HG03135 (cell line): ENCODE measurements at regions not wholly inside any gene's neighbourhood (a gene's known extent, or its start where the extent isn't known, plus 50 kb on each side); places are given as distances from the start of the nearest gene placed in this dataset.

ENCODE experiments used
- ATAC-seq: cut with Tn5 transposase; IDR thresholded peaks from one replicate; pipeline ENCODE4 v1.9.1; 2021; ENCODE audit warnings: mild to moderate bottlenecking, moderate library complexity; ENCODE audit not compliant: unreplicated experiment

DNA sequence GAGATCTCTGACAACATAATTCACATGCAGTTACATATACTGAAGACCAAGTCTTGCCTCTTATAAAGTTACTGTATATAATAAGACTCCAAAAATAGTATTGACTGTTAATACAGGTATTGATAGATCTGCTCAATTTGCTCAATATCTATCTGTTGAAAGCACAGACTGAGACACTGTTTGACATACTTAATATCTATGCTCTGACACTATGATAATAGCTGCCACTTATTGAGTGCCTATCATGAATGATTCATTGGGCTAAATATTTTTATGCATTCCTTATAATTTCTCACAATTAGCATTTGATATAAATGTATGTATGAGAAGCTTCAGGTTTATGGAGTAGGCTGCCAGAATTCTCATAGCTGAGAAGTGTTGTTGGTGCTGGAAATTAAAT, 1600.9 kb upstream of the IGFBP7 start:
- no peak for ATAC-seq

- ATAC-seq = no peak
Measured at GRCh38 chr4:58688568-58688967, 1578.4 kb upstream of the IGFBP7 start.

- ATAC-seq = no peak
Measured at GRCh38 chr4:58679886-58680285, 1569.7 kb upstream of the IGFBP7 start.

- no peak for ATAC-seq
Measured at GRCh38 chr4:58679051-58679450, 1568.9 kb upstream of the IGFBP7 start.

GRCh38 chr4:58669783-58670182, 1559.6 kb upstream of the IGFBP7 start:
- no peak for ATAC-seq

GRCh38 chr4:58665649-58666048, 1555.5 kb upstream of the IGFBP7 start:
- ATAC-seq = no peak

DNA sequence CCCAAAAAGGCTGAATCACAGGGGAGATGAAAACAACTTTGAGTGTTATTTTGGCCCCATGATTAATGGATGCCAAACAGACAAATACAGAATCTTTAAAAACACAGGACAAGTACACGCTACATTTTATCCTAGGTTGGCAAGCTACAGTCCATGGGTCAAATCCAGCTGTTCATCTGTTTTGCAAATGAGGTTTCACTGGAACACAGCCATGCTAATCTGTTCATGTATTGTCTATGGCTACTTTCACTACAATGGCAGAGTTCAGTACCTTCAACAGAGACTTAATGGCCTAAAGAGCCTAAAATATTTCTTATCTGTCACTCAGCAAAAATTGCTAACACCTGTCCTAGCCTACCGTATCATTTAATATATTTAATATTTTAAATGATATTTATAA, 1548.5 kb upstream of the IGFBP7 start:
- ATAC-seq = no peak

GRCh38 chr4:58653251-58653650, 1543.1 kb upstream of the IGFBP7 start:
- no peak for ATAC-seq

- ATAC-seq = no peak
Measured at GRCh38 chr4:58649226-58649625, 1539.0 kb upstream of the IGFBP7 start.

DNA sequence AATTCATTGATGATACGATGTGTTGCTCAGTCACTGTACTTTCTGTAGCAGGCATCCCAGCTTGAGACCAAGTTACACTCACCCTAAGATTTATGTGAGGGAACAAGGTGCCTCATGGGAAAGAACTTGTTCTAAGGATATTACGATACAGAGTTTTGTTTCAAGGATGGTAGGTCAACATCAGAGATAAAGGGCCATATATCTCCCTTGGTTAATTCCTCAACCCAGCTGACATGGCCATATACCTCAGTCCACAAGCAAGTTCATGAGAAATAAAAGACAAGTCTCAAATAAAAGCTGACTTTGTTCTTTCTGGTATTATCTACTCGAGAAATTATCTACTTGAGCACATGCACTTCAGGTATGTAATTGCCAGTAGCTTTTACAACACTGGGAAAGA, 1535.9 kb upstream of the IGFBP7 start:
- ATAC-seq = no peak

DNA sequence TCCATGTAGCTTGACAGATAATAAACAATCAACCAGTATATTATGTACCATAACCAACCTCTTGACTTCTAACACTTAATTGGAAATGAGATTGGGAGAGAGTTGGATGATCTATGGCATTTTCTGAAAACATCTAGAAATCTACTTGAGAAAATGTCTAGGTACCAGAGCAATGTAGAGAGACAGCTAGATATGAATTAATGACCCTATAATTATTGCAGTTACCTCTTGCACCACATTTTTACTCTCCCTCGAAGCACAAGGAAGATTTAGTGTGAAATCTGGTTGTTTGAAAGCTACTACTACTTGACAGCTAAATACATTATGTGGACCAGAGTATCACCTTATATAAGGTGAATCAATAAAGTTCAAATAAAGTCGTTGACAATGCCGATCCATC, 1534.4 kb upstream of the IGFBP7 start:
- no peak for ATAC-seq

GRCh38 chr4:58636381-58636780, 1526.2 kb upstream of the IGFBP7 start:
- ATAC-seq = no peak

DNA sequence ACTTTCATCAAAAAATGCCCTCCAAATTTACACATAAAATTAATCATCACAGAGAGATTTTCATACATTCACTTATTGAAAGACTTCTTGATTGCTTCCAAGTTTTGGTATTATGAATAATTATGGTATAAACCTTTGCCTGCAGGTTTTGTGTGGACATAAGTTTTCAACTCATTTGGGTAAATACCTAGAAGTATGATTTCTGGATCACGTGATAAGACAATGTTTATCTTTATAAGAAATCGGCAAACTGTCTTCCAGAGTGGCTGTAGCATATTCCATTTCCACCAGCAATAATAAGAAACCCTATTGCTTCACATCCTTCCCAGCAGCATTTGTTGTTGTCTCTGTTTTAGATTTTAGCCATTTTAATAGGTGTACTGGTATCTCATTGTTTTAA, 1507.0 kb upstream of the IGFBP7 start:
- no peak for ATAC-seq

- ATAC-seq = no peak
Measured at GRCh38 chr4:58611012-58611411, 1500.8 kb upstream of the IGFBP7 start.

GRCh38 chr4:58606303-58606702, 1496.1 kb upstream of the IGFBP7 start:
- ATAC-seq = no peak

DNA sequence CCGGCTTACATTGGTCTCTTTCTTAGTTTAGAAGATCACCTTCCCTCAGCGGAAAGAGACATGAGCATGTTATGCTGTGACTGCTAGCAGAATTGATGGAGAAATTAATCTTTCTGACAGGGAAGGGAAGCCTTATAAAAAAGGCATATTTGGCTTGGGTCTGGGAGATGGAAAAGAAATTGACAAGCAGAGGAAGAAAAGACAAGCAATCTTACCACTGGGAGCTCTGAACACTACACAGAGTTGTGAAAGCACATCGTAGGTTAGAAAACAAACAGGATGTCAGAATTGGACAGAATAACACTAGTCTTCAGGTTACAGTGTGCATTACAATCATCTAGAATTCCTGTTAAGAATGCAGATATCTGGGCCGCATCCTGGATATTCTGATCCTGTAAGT, 1493.8 kb upstream of the IGFBP7 start:
- no peak for ATAC-seq

GRCh38 chr4:58602731-58603359, 1492.7 kb upstream of the IGFBP7 start:
- no peak for ATAC-seq

- no peak for ATAC-seq
Measured at GRCh38 chr4:58602022-58602421, 1491.8 kb upstream of the IGFBP7 start.

GRCh38 chr4:58600290-58600689, 1490.1 kb upstream of the IGFBP7 start:
- no peak for ATAC-seq

DNA sequence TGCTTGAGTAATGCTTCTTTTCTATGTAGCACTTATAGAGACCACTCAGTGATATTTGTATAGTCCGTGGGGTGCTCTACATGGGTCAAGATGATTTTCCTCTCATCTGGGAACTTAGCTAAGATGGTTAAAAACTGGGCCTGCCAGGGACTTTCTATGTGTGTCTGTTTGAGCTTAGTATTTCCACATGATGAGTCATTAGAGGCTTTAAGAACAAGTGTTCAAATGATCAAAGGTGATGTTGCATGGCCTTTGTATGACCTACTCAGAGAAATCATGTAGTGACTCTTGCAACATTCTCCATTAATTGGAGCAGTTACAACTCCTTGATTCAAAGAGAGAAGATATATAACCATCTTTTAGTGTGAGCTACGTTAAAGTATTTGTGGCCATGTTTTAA, 1480.5 kb upstream of the IGFBP7 start:
- ATAC-seq = no peak

- no peak for ATAC-seq
Measured at GRCh38 chr4:58587856-58588255, 1477.7 kb upstream of the IGFBP7 start.

GRCh38 chr4:58566260-58566659, 1456.1 kb upstream of the IGFBP7 start:
- no peak for ATAC-seq

DNA sequence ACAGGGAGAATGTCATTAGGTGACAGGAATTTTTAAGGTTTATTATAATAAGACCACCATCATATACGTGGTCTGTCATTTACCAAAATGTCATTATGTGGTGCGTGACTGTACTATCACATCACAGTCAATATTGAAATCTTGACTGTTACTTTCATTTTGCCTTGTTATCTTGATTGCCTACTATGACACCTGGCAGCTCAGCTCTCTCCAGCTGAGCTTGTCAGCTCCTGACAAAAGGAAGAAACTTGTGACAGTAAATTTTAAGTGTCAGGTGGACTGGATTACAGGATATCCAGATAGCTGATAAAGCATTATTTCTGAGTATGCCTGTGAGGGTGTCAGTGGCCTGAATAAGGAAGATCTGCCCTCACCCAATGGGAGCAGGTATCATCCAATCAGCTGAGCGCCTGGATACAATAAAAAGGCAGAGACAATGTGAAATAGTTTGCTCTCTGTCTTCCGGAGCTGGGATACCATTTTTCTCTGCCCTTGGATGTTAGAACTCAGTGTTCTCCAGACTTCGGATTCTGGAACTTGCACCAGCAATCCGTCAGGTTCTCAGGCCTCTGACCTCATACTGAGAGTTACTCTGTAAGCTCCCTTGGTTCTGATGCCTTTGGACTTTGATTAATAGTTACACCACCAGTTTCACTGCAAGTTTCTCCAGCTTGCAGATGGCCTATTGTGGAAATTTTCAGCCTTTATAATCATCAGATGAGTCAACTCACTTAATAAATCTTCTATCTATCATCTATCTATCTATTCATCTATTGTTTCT, 1454.7 kb upstream of the IGFBP7 start:
- no peak for ATAC-seq
